Upper lobe of right lung (tissue), 1 donor: ENCODE measurements at regions not wholly inside any gene's neighbourhood (a gene's known extent, or its start where the extent isn't known, plus 50 kb on each side); places are given as distances from the start of the nearest gene placed in this dataset.

Experiments
- ATAC-seq: fragments of 200-7000 bp; cut with Tn5 transposase; one replicate; pipeline ENCODE4 v1.9.1; 2020; ENCODE audit warnings: mild to moderate bottlenecking, moderate library complexity
- DNase-seq: peaks from one replicate; pipeline ENCODE4 v3.0.0-alpha.2; 2020
- H3K27ac ChIP-seq: fragments of 200-600 bp; one replicate; pipeline ENCODE4 v1.8.0; 2022
- H3K27me3 ChIP-seq: fragments of 200-600 bp; one replicate; pipeline ENCODE4 v1.8.0; 2022; ENCODE audit warnings: mild to moderate bottlenecking
- H3K36me3 ChIP-seq: fragments of 200-600 bp; one replicate; pipeline ENCODE4 v1.8.0; 2022
- H3K4me1 ChIP-seq: fragments of 200-600 bp; one replicate; pipeline ENCODE4 v1.8.0; 2022
- H3K4me3 ChIP-seq: fragments of 200-600 bp; one replicate; pipeline ENCODE4 v1.8.0; 2022; ENCODE audit warnings: mild to moderate bottlenecking
- H3K9me3 ChIP-seq: fragments of 200-600 bp; one replicate; pipeline ENCODE4 v1.8.0; 2022
- intact Hi-C: fragments of 100-400 bp; cut with DNase I; formaldehyde crosslinking; loops from one replicate; pipeline ENCODE4 v1.11.0; 2022
- TF ChIP-seq, protein P1 (sequence below): fragments of 200-600 bp; IDR thresholded peaks from one replicate; pipeline ENCODE4 v1.8.0; 2022; ENCODE audit warnings: antibody characterized with exemption
- donor health status: DM: no; HTN: yes; CAD: no; lungs with severe emphysema.

DNA sequence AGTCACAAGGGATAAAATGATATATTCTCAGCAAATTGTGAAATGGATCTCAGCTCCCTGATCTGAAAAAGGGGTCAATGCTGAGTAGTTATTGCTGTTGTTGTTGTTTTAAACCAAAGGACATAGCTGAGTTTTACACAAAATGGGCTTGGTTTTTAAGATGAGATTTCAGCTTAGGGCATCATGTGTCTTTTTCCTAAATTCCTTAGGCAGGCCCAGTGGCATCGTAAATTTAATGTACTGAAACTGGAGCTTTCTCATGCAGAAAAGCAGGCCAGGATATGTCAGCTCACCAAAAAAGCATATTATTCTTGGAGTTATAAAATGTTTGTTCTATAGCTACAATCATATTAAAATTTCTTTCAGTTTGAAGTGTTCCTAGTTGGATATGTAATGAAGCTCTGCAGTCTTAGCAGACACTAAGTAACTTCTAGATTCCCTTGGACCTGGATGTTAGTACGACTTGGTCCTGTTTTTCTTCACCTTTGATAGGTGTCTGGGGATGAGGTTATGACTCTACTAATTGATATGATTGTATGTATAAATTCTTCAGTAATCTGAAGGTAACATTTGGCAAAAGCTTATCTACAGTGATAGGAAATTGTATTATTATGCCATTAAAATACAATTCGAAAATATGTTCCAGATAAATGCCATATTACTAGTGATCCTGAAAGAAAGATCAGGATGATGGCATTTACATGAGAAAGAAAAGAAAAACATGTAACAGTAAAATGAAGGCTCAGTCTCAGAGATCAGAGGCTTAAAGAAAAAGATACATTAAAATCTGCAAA is 663.3 kb downstream of the RFPL4B start:
- no peak for DNase-seq
- no peak for ATAC-seq
- Histone ChIP-seq H3K4me3 (no peak overlapping the region), H3K9me3 (no peaks in the 10 kb centered on the region), H3K27me3 (no peaks in the 10 kb centered on the region), H3K4me1 (peaks cover 8% of the 10 kb centered on the region), H3K27ac (no peak overlapping the region), H3K36me3 (no peaks in the 10 kb centered on the region)
- intact Hi-C loops = no loop called here
- TF ChIP-seq, protein P1, sequence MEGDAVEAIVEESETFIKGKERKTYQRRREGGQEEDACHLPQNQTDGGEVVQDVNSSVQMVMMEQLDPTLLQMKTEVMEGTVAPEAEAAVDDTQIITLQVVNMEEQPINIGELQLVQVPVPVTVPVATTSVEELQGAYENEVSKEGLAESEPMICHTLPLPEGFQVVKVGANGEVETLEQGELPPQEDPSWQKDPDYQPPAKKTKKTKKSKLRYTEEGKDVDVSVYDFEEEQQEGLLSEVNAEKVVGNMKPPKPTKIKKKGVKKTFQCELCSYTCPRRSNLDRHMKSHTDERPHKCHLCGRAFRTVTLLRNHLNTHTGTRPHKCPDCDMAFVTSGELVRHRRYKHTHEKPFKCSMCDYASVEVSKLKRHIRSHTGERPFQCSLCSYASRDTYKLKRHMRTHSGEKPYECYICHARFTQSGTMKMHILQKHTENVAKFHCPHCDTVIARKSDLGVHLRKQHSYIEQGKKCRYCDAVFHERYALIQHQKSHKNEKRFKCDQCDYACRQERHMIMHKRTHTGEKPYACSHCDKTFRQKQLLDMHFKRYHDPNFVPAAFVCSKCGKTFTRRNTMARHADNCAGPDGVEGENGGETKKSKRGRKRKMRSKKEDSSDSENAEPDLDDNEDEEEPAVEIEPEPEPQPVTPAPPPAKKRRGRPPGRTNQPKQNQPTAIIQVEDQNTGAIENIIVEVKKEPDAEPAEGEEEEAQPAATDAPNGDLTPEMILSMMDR = no peak

- H3K27me3 ChIP-seq = no peaks in the 10 kb centered on the region
- no peak for DNase-seq
- ATAC-seq = no peak
- peaks cover 8% of the 10 kb centered on the region for H3K4me1 ChIP-seq
- no peaks in the 10 kb centered on the region for H3K9me3 ChIP-seq
- TF ChIP-seq, protein P1 = no peak
- no peak overlapping the region for H3K27ac ChIP-seq
- no peaks in the 10 kb centered on the region for H3K36me3 ChIP-seq
- intact Hi-C loops = no loop called here
- H3K4me3 ChIP-seq = no peak overlapping the region
Measured at GRCh38 chr6:113011389-113011788, 664.3 kb downstream of the RFPL4B start.

- no peaks in the 10 kb centered on the region for H3K27me3 ChIP-seq
- no peak overlapping the region for H3K27ac ChIP-seq
- DNase-seq (no peak), ATAC-seq (no peak)
- H3K36me3 ChIP-seq = no peaks in the 10 kb centered on the region
- TF ChIP-seq, protein P1 = no peak
- no peaks in the 10 kb centered on the region for H3K9me3 ChIP-seq
- H3K4me3 ChIP-seq = no peak overlapping the region
- intact Hi-C loops = no loop called here
- peaks cover 8% of the 10 kb centered on the region for H3K4me1 ChIP-seq
Measured at GRCh38 chr6:113011801-113012200, 664.7 kb downstream of the RFPL4B start.

- peaks cover 13% of the 10 kb centered on the region for H3K4me1 ChIP-seq
- no peaks in the 10 kb centered on the region for H3K36me3 ChIP-seq
- ATAC-seq (no peak), DNase-seq (no peak)
- no peak overlapping the region for H3K27ac ChIP-seq
- no peak overlapping the region for H3K4me3 ChIP-seq
- intact Hi-C loops = no loop called here
- TF ChIP-seq, protein P1 = no peak
- no peaks in the 10 kb centered on the region for H3K9me3 ChIP-seq
- no peaks in the 10 kb centered on the region for H3K27me3 ChIP-seq
Measured at GRCh38 chr6:113015249-113015648, 668.1 kb downstream of the RFPL4B start.

DNA sequence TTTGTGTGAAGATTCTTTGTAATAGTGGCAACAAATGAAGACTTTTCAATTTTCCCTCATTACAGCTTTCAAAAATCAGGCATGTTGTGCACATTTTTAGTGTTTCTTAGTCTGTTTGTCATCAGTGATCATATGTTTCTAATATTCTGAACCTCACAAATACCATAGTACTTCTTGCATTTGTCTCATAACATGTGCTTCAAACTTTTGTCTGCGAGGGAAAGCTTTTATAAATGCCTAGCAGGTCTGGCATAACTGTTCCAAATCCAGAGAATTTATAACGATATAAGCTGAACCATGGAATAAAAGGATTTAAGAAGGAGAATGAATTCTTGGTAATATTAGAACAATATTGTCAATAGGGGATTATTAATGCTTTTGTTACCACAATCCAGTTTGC is 670.2 kb downstream of the RFPL4B start:
- H3K9me3 ChIP-seq = no peaks in the 10 kb centered on the region
- no peak overlapping the region for H3K27ac ChIP-seq
- no peaks in the 10 kb centered on the region for H3K36me3 ChIP-seq
- peaks cover 13% of the 10 kb centered on the region for H3K4me1 ChIP-seq
- no peak for DNase-seq
- no peaks in the 10 kb centered on the region for H3K27me3 ChIP-seq
- ATAC-seq = no peak
- TF ChIP-seq, protein P1 = no peak
- intact Hi-C loops = no loop called here
- no peak overlapping the region for H3K4me3 ChIP-seq
